Neural progenitor cell (in vitro differentiated cells): ENCODE measurements at regions not wholly inside any gene's neighbourhood (a gene's known extent, or its start where the extent isn't known, plus 50 kb on each side); places are given as distances from the start of the nearest gene placed in this dataset.

Experiments used
- EZH2phosphoT487 ChIP-seq: fragments of 200-600 bp; sonication (generic); IDR thresholded peaks from 2 replicates; pipeline ENCODE4 v1.6.1; 2017; ENCODE audit warnings: antibody characterized with exemption
- TF ChIP-seq, protein P1 (sequence below): fragments of 200-600 bp; sonication (generic); IDR thresholded peaks from 2 replicates; pipeline ENCODE4 v1.5.1; 2017; ENCODE audit warnings: antibody characterized with exemption, mild to moderate bottlenecking

DNA sequence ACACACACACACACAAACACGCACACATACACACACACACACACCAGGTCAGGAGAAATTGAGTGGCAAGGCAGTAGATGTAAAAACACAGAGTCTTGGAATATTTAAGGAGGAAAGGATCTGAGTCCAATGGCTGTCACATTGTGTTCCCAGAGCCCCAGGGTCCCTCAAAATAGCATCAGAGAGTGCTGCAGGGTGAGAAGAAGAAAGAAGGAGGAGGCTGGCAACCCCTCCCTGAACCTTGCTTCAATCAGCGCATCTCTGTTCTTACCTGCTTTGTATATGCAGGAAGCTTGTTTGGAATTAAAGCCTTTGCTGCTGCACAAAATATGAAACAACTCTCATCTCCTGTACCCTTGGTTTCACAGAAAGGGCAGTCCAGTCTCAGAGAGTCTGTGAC, 406.5 kb downstream of the MIAT start:
- TF ChIP-seq EZH2phosphoT487 = no peak
- TF ChIP-seq, protein P1, sequence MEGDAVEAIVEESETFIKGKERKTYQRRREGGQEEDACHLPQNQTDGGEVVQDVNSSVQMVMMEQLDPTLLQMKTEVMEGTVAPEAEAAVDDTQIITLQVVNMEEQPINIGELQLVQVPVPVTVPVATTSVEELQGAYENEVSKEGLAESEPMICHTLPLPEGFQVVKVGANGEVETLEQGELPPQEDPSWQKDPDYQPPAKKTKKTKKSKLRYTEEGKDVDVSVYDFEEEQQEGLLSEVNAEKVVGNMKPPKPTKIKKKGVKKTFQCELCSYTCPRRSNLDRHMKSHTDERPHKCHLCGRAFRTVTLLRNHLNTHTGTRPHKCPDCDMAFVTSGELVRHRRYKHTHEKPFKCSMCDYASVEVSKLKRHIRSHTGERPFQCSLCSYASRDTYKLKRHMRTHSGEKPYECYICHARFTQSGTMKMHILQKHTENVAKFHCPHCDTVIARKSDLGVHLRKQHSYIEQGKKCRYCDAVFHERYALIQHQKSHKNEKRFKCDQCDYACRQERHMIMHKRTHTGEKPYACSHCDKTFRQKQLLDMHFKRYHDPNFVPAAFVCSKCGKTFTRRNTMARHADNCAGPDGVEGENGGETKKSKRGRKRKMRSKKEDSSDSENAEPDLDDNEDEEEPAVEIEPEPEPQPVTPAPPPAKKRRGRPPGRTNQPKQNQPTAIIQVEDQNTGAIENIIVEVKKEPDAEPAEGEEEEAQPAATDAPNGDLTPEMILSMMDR = no peak
